Stimulated activated CD8-positive, alpha-beta memory T cell treated with anti-CD3 and anti-CD28 coated beads, Interleukin-4, amount 100 ng/mL, for 4 hours (primary cell): ENCODE measurements at regions not wholly inside any gene's neighbourhood (a gene's known extent, or its start where the extent isn't known, plus 50 kb on each side); places are given as distances from the start of the nearest gene placed in this dataset.
"Not testable (repeated sequence)": the region's sequence is repeated elsewhere in the genome, so short reads cannot be mapped to it uniquely, and the experiment has no call there.

ENCODE experiments used
- DNase-seq, 2 donors: peaks; one replicate each; pipeline ENCODE4 v3.0.0-alpha.2; 2020; ENCODE audit warnings: low read depth in 2 of 2, low spot score in 1 of 2

GRCh38 chr15:24835301-24835700 lies 119.5 kb upstream of the SNRPN start:
- DNase-seq: no peak

- no peak for DNase-seq
These were observed 106.7 kb upstream of the SNRPN start for GRCh38 chr15:24848050-24848449.

- DNase-seq: no peak
These were observed 98.1 kb upstream of the SNRPN start for GRCh38 chr15:24856397-24857390.

- no peak for DNase-seq
These were observed 97.0 kb upstream of the SNRPN start for GRCh38 chr15:24857763-24858162.

GRCh38 chr15:24858183-24858582 lies 96.6 kb upstream of the SNRPN start:
- DNase-seq: not testable (repeated sequence)

- DNase-seq: no peak
These were observed 95.8 kb upstream of the SNRPN start for GRCh38 chr15:24858737-24859601.

- no peak for DNase-seq
These were observed 93.6 kb upstream of the SNRPN start for GRCh38 chr15:24861014-24861690.

GRCh38 chr15:24862726-24863521 lies 91.9 kb upstream of the SNRPN start:
- DNase-seq: no peak

- no peak for DNase-seq
These were observed 89.5 kb upstream of the SNRPN start for GRCh38 chr15:24865303-24865702.

- DNase-seq: no peak
These were observed 77.6 kb upstream of the SNRPN start for GRCh38 chr15:24877174-24877573.

- no peak for DNase-seq
These were observed 76.6 kb upstream of the SNRPN start for GRCh38 chr15:24878153-24878552.

GRCh38 chr15:24879492-24879891 lies 75.3 kb upstream of the SNRPN start:
- DNase-seq: no peak

- no peak for DNase-seq
These were observed 74.1 kb upstream of the SNRPN start for GRCh38 chr15:24880663-24881062.

GRCh38 chr15:24886538-24886937 lies 68.2 kb upstream of the SNRPN start:
- no peak for DNase-seq

GRCh38 chr15:24898715-24899272 lies 56.0 kb upstream of the SNRPN start:
- no peak for DNase-seq

GRCh38 chr15:24899367-24899766 lies 55.4 kb upstream of the SNRPN start:
- DNase-seq: no peak

- no peak for DNase-seq
These were observed 55.0 kb upstream of the SNRPN start for GRCh38 chr15:24899795-24900194.

GRCh38 chr15:24901409-24901808 lies 53.4 kb upstream of the SNRPN start:
- no peak for DNase-seq
